Endothelial cell of umbilical vein (primary cell): ENCODE measurements at regions not wholly inside any gene's neighbourhood (a gene's known extent, or its start where the extent isn't known, plus 50 kb on each side); places are given as distances from the start of the nearest gene placed in this dataset.

Experiments
- BruUV-seq: library from RNA; stranded (reverse); fragments of 400-500 nt; replicated peaks from 2 replicates; lab custom pipeline; 2021; lab: Mats Ljungman, UMichigan
- CTCF ChIA-PET: fragments of 300-600, 350-600 bp; sonication (Branson Sonifier 250); formaldehyde crosslinking; loops from one replicate; lab custom pipeline; 2021; ENCODE audit warnings: antibody characterized with exemption, inconsistent platforms; lab: Charles Lee
- POLR2A ChIA-PET: fragments of 300-600, 350-600 bp; sonication (Branson Sonifier 250); formaldehyde crosslinking; loops from one replicate; lab custom pipeline; 2021; ENCODE audit warnings: antibody characterized with exemption, inconsistent platforms; lab: Charles Lee
- DNase-seq: peaks from one replicate; pipeline ENCODE4 v3.0.0-alpha.2; 2011; ENCODE audit warnings: low read depth, low spot score
- FAIRE-seq: peaks from 2 replicates; lab custom pipeline; 2011; peaks lifted over from hg19 to GRCh38; lab: Jason Lieb, UNC
- H2AFZ ChIP-seq: 2 replicates; pipeline ENCODE4 v1.6.0; 2012; ENCODE audit warnings: low read depth, low read length, control low read depth, inconsistent platforms
- H3K27ac ChIP-seq: 2 replicates; pipeline ENCODE4 v1.5.1; 2011; ENCODE audit warnings: low read depth, mild to moderate bottlenecking, control low read depth, low read length, moderate library complexity; ENCODE audit not compliant: insufficient read depth
- H3K27me3 ChIP-seq, 2 experiments: 2 replicates each; pipeline versions ENCODE4 v1.6.0 to v1.6.1; 2011; ENCODE audit warnings: low read length in 2 of 2, mixed read lengths in 1 of 2; ENCODE audit not compliant: control insufficient read depth in 2 of 2, insufficient read depth in 2 of 2
- H3K36me3 ChIP-seq, 2 experiments: 2 replicates in 1 of 2; 3 replicates in 1 of 2; pipeline ENCODE4 v1.5.1; 2011; ENCODE audit warnings: low read length in 2 of 2, mild to moderate bottlenecking in 1 of 2, moderate library complexity in 1 of 2; ENCODE audit not compliant: control insufficient read depth in 2 of 2, insufficient read depth in 2 of 2; ENCODE audit errors: extremely low read depth in 1 of 2
- H3K4me1 ChIP-seq: 3 replicates; pipeline ENCODE4 v1.5.1; 2011; ENCODE audit warnings: mild to moderate bottlenecking, low read length; ENCODE audit not compliant: control insufficient read depth, insufficient read depth; ENCODE audit errors: extremely low read depth
- H3K4me2 ChIP-seq: 2 replicates; pipeline ENCODE4 v1.6.1; 2011; ENCODE audit warnings: low read length, control low read depth, mixed read lengths; ENCODE audit not compliant: insufficient read depth
- H3K4me3 ChIP-seq, 3 experiments: fragments of 200-600 bp in 1 of 3; sonication (generic), shearing (Covaris generic) in 1 of 3; replicated peaks in 1 of 3; 2 replicates each; pipeline ENCODE4 v1.5.1; 2011 to 2016; ENCODE audit warnings: control low read depth in 3 of 3, low read length in 3 of 3, mild to moderate bottlenecking in 2 of 3, inconsistent platforms in 1 of 3, low read depth in 1 of 3, moderate library complexity in 1 of 3; ENCODE audit not compliant: insufficient read depth in 1 of 3
- H3K79me2 ChIP-seq: 2 replicates; pipeline ENCODE4 v1.6.0; 2012; ENCODE audit warnings: low read length, inconsistent platforms; ENCODE audit not compliant: control insufficient read depth, insufficient read depth
- H3K9ac ChIP-seq: replicated peaks from 2 replicates; pipeline ENCODE3; 2011; ENCODE audit warnings: low read length, control low read depth; ENCODE audit not compliant: insufficient read depth; ENCODE audit errors: extremely low read depth
- H3K9me1 ChIP-seq: replicated peaks from 3 replicates; pipeline ENCODE4 v1.6.0; 2011; ENCODE audit warnings: mild to moderate bottlenecking, low read length; ENCODE audit not compliant: control insufficient read depth, insufficient read depth; ENCODE audit errors: extremely low read depth
- H3K9me3 ChIP-seq: replicated peaks from 2 replicates; pipeline ENCODE4 v1.5.1; 2012; ENCODE audit warnings: low read length, inconsistent platforms; ENCODE audit not compliant: control insufficient read depth, insufficient read depth
- H4K20me1 ChIP-seq: replicated peaks from 2 replicates; pipeline ENCODE3; 2011; ENCODE audit warnings: mild to moderate bottlenecking, low read length; ENCODE audit not compliant: control insufficient read depth, insufficient read depth; ENCODE audit errors: extremely low read depth
- EZH2 ChIP-seq: IDR thresholded peaks from 2 replicates; pipeline ENCODE4 v1.6.1; 2012; ENCODE audit warnings: borderline replicate concordance, low read depth, mild to moderate bottlenecking, moderate library complexity, low read length, inconsistent platforms; ENCODE audit not compliant: severe bottlenecking
- FOS ChIP-seq: IDR thresholded peaks from 2 replicates; pipeline ENCODE4 v1.6.1; 2011; ENCODE audit warnings: mild to moderate bottlenecking, low read length, moderate library complexity, borderline replicate concordance; ENCODE audit not compliant: insufficient read depth
- GATA2 ChIP-seq: IDR thresholded peaks from 2 replicates; pipeline ENCODE4 v1.7.0; 2011; ENCODE audit warnings: low read depth, mild to moderate bottlenecking, moderate library complexity, mixed read lengths, low read length; ENCODE audit not compliant: insufficient read length, insufficient read depth
- JUN ChIP-seq: IDR thresholded peaks from 2 replicates; pipeline ENCODE4 v1.6.1; 2011; ENCODE audit warnings: borderline replicate concordance, low read depth; ENCODE audit not compliant: insufficient read length, insufficient read depth
- MYC ChIP-seq: IDR thresholded peaks from one replicate; pipeline ENCODE4 v1.6.1; 2011; ENCODE audit warnings: mild to moderate bottlenecking, low read depth, low read length
- POLR2A ChIP-seq: IDR thresholded peaks from 2 replicates; pipeline ENCODE4 v1.6.1; 2012; ENCODE audit warnings: low read depth, mild to moderate bottlenecking, control low read depth, low read length
- dilution Hi-C: fragments of 300-500 bp; cut with MboI; formaldehyde crosslinking; loops from one replicate; pipeline ENCODE4 v1.15.0; 2019; ENCODE audit warnings: low sequenced_read_pairs; ENCODE audit not compliant: extremely low pct_ligation_motif_present
- intact Hi-C: fragments of 100-400 bp; cut with micrococcal nuclease; formaldehyde crosslinking; loops from one replicate; pipeline ENCODE4 v1.10.0; 2022
- TF ChIP-seq, protein P1 (sequence below): IDR thresholded peaks from 2 replicates; pipeline ENCODE4 v1.6.1; 2011; ENCODE audit not compliant: insufficient read depth, insufficient read length

- ChIA-PET POLR2A (no interaction called here), CTCF (no interaction called here)
- no peaks in the 10 kb centered on the region for H3K36me3 ChIP-seq
- H3K27me3 ChIP-seq, result no peaks in the 10 kb centered on the region
- DNase-seq, result no peak
- H3K9me1 ChIP-seq, result no peaks in the 10 kb centered on the region
- H4K20me1 ChIP-seq, result no peaks in the 10 kb centered on the region
- no TSS peak for BruUV-seq
- no peak overlapping the region for H3K27ac ChIP-seq
- intact Hi-C loops (no loop called here), dilution Hi-C loops (no loop called here)
- H3K4me2 ChIP-seq, result no peak overlapping the region
- FAIRE-seq, result no peak
- no peak overlapping the region for H3K4me3 ChIP-seq
- no peaks in the 10 kb centered on the region for H3K4me1 ChIP-seq
- no peaks in the 10 kb centered on the region for H3K9me3 ChIP-seq
- H3K9ac ChIP-seq, result no peak overlapping the region
- no peak overlapping the region for H2AFZ ChIP-seq
- H3K79me2 ChIP-seq, result no peaks in the 10 kb centered on the region
- TF ChIP-seq, protein P1, sequence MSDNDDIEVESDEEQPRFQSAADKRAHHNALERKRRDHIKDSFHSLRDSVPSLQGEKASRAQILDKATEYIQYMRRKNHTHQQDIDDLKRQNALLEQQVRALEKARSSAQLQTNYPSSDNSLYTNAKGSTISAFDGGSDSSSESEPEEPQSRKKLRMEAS, result no peak
- TF ChIP-seq JUN (no peak), FOS (no peak), EZH2 (no peak), MYC (no peak), POLR2A (no peak)
Measured at GRCh38 chr7:118046086-118046485, 137.9 kb upstream of the LSM8 start.

GRCh38 chr7:118046801-118047200 is 137.2 kb upstream of the LSM8 start:
- Histone ChIP-seq H3K36me3 (no peaks in the 10 kb centered on the region), H3K9me3 (no peaks in the 10 kb centered on the region), H3K9ac (no peak overlapping the region), H3K9me1 (no peaks in the 10 kb centered on the region), H3K4me3 (no peak overlapping the region), H4K20me1 (no peaks in the 10 kb centered on the region), H2AFZ (no peak overlapping the region), H3K79me2 (no peaks in the 10 kb centered on the region), H3K4me2 (no peak overlapping the region), H3K4me1 (no peaks in the 10 kb centered on the region), H3K27ac (no peak overlapping the region), H3K27me3 (no peaks in the 10 kb centered on the region)
- intact Hi-C loops (no loop called here), dilution Hi-C loops (no loop called here)
- POLR2A ChIA-PET, result no interaction called here
- TF ChIP-seq FOS, result no peak
- TF ChIP-seq GATA2, result no peak
- no peak for TF ChIP-seq EZH2
- no peak for TF ChIP-seq POLR2A
- TF ChIP-seq JUN, result no peak
- TF ChIP-seq, protein P1, result no peak
- BruUV-seq, result no TSS peak
- FAIRE-seq, result no peak
- no peak for DNase-seq
- CTCF ChIA-PET, result no interaction called here
